ENCODE measurements at regions not wholly inside any gene's neighbourhood (a gene's known extent, or its start where the extent isn't known, plus 50 kb on each side); places are given as distances from the start of the nearest gene placed in this dataset.

GRCh38 chrX:139224953-139225665 lies 305.4 kb upstream of the F9 start:
- TF ChIP-seq EZH2 (IDR thresholded peaks at IDR 0.05; ENCODE audit: low read depth): no peak
- TF ChIP-seq, protein P1, sequence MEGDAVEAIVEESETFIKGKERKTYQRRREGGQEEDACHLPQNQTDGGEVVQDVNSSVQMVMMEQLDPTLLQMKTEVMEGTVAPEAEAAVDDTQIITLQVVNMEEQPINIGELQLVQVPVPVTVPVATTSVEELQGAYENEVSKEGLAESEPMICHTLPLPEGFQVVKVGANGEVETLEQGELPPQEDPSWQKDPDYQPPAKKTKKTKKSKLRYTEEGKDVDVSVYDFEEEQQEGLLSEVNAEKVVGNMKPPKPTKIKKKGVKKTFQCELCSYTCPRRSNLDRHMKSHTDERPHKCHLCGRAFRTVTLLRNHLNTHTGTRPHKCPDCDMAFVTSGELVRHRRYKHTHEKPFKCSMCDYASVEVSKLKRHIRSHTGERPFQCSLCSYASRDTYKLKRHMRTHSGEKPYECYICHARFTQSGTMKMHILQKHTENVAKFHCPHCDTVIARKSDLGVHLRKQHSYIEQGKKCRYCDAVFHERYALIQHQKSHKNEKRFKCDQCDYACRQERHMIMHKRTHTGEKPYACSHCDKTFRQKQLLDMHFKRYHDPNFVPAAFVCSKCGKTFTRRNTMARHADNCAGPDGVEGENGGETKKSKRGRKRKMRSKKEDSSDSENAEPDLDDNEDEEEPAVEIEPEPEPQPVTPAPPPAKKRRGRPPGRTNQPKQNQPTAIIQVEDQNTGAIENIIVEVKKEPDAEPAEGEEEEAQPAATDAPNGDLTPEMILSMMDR (conservative IDR thresholded peaks at IDR 0.05): no peak
